ENCODE measurements at regions not wholly inside any gene's neighbourhood (a gene's known extent, or its start where the extent isn't known, plus 50 kb on each side); places are given as distances from the start of the nearest gene placed in this dataset.

GRCh38 chr1:234944439-234945344 lies 183.9 kb downstream of the TOMM20 start:
- H3K4me1 ChIP-seq (ENCODE audit: control insufficient read depth, insufficient read depth, low read length) = no peaks in the 10 kb centered on the region
- peak; percentile 77 for DNase-seq
- peaks cover 4% of the 10 kb centered on the region for H3K9me3 ChIP-seq (replicated peaks; ENCODE audit: control insufficient read depth, low read depth, low read length)
- no peak overlapping the region for H3K27ac ChIP-seq (ENCODE audit: low read length)
- H3K4me3 ChIP-seq (ENCODE audit: low read length) = no peak overlapping the region
- no peaks in the 10 kb centered on the region for H3K36me3 ChIP-seq (ENCODE audit: control insufficient read depth, insufficient read depth, low read length)
- WGBS (ENCODE audit: insufficient coverage) = 68% methylated on average over 4 of the region's 6 CpGs
- H3K27me3 ChIP-seq (ENCODE audit: control insufficient read depth, insufficient read depth, low read length) = no peaks in the 10 kb centered on the region

GRCh38 chr1:234943836-234944402 lies 184.7 kb downstream of the TOMM20 start:
- Histone ChIP-seq H3K27ac (ENCODE audit: low read length) (no peak overlapping the region), H3K36me3 (ENCODE audit: control insufficient read depth, insufficient read depth, low read length) (no peaks in the 10 kb centered on the region), H3K4me3 (ENCODE audit: low read length) (no peak overlapping the region), H3K4me1 (ENCODE audit: control insufficient read depth, insufficient read depth, low read length) (no peaks in the 10 kb centered on the region), H3K27me3 (ENCODE audit: control insufficient read depth, insufficient read depth, low read length) (no peaks in the 10 kb centered on the region), H3K9me3 (replicated peaks; ENCODE audit: control insufficient read depth, low read depth, low read length) (no peaks in the 10 kb centered on the region)
- no peak for DNase-seq
- 71% methylated on average over 7 of the region's 7 CpGs for WGBS (ENCODE audit: insufficient coverage)

DNA sequence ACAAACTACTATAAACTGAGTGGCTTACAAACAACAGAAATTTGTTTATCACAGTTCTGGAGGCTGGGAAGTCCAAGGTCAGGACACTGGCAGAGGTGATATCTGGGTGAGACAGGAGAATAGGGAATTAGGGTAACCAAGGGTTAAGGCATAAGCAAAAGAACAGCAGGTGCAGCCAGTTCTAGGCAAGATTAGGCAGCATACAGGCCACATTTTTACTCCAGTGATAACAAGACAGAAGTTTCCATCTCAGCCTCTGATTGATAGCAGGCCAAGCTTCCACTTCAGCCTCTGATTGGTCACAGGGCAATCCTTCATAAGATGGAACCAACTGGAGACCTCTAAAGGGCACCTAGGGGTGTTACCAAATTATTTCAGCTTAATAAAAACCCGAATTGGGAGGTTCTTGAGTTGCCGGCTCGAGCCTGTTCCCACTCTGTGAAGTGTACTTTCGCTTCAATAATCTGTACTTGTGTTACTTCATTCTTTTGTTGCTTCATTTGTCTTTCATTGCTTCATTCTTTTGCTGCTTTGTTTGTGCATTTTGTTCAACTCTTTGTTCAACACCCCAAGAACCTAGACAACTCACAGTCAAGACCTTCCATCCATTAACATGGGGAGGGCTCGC lies 185.6 kb downstream of the TOMM20 start:
- no peaks in the 10 kb centered on the region for H3K36me3 ChIP-seq (ENCODE audit: control insufficient read depth, insufficient read depth, low read length)
- no peak overlapping the region for H3K27ac ChIP-seq (ENCODE audit: low read length)
- no CpG with 5 or more reads among the region's 5 CpGs for WGBS (ENCODE audit: insufficient coverage)
- no peak for DNase-seq
- no peaks in the 10 kb centered on the region for H3K9me3 ChIP-seq (replicated peaks; ENCODE audit: control insufficient read depth, low read depth, low read length)
- H3K27me3 ChIP-seq (ENCODE audit: control insufficient read depth, insufficient read depth, low read length) = no peaks in the 10 kb centered on the region
- no peak overlapping the region for H3K4me3 ChIP-seq (ENCODE audit: low read length)
- no peaks in the 10 kb centered on the region for H3K4me1 ChIP-seq (ENCODE audit: control insufficient read depth, insufficient read depth, low read length)

GRCh38 chr1:234942012-234942332 lies 186.7 kb downstream of the TOMM20 start:
- no peak overlapping the region for H3K27ac ChIP-seq (ENCODE audit: low read length)
- 55% methylated on average over 2 of the region's 4 CpGs for WGBS (ENCODE audit: insufficient coverage)
- no peaks in the 10 kb centered on the region for H3K4me1 ChIP-seq (ENCODE audit: control insufficient read depth, insufficient read depth, low read length)
- no peaks in the 10 kb centered on the region for H3K36me3 ChIP-seq (ENCODE audit: control insufficient read depth, insufficient read depth, low read length)
- H3K4me3 ChIP-seq (ENCODE audit: low read length) = no peak overlapping the region
- H3K9me3 ChIP-seq (replicated peaks; ENCODE audit: control insufficient read depth, low read depth, low read length) = no peaks in the 10 kb centered on the region
- H3K27me3 ChIP-seq (ENCODE audit: control insufficient read depth, insufficient read depth, low read length) = no peaks in the 10 kb centered on the region
- DNase-seq = no peak

DNA sequence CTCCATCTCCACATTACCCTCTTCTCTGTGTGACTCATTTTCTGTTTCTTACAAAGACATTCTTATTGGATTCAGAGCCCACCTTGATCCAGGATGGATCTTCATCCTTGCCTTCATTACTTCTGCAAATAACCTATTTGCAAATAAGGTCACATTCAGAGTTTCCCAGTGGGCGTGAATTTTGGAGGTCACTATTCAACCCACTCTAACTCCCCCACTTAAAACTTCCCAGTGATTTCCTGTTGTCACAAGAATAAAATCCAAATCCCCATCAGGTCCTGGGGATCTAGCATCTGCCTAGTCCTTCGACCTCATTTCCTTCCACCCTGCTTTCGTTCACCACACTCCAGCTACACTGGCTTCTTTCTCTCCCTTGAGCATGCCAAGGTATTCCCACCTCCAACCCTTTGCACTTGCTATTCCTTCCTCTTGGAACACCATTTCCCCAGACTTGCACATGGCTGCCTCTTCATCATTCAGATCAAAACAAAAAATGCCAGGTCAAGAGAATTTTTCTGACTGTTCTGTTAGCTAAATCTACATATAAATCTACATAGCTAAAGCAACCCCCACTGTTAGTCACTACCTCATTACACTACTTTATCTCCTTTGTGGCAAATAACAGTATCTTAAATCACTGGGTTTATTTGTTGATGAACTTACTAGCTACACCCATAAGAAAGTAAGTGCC lies 187.2 kb downstream of the TOMM20 start:
- Histone ChIP-seq H3K36me3 (ENCODE audit: control insufficient read depth, insufficient read depth, low read length) (no peaks in the 10 kb centered on the region), H3K27ac (ENCODE audit: low read length) (no peak overlapping the region), H3K9me3 (replicated peaks; ENCODE audit: control insufficient read depth, low read depth, low read length) (no peaks in the 10 kb centered on the region), H3K27me3 (ENCODE audit: control insufficient read depth, insufficient read depth, low read length) (no peaks in the 10 kb centered on the region), H3K4me3 (ENCODE audit: low read length) (no peak overlapping the region), H3K4me1 (ENCODE audit: control insufficient read depth, insufficient read depth, low read length) (no peaks in the 10 kb centered on the region)
- WGBS (ENCODE audit: insufficient coverage) = 75% methylated on average over 3 of the region's 3 CpGs
- no peak for DNase-seq

- DNase-seq = no peak
- Histone ChIP-seq H3K27me3 (ENCODE audit: control insufficient read depth, insufficient read depth, low read length) (no peaks in the 10 kb centered on the region), H3K4me3 (ENCODE audit: low read length) (no peak overlapping the region), H3K36me3 (ENCODE audit: control insufficient read depth, insufficient read depth, low read length) (no peaks in the 10 kb centered on the region), H3K27ac (ENCODE audit: low read length) (no peak overlapping the region), H3K4me1 (ENCODE audit: control insufficient read depth, insufficient read depth, low read length) (no peaks in the 10 kb centered on the region), H3K9me3 (replicated peaks; ENCODE audit: control insufficient read depth, low read depth, low read length) (no peaks in the 10 kb centered on the region)
- 88% methylated on average over 7 of the region's 7 CpGs for WGBS (ENCODE audit: insufficient coverage)
These were observed 187.8 kb downstream of the TOMM20 start for GRCh38 chr1:234940841-234941240.

- H3K4me1 ChIP-seq (ENCODE audit: control insufficient read depth, insufficient read depth, low read length) = no peaks in the 10 kb centered on the region
- H3K27me3 ChIP-seq (ENCODE audit: control insufficient read depth, insufficient read depth, low read length) = no peaks in the 10 kb centered on the region
- DNase-seq = no peak
- no peaks in the 10 kb centered on the region for H3K9me3 ChIP-seq (replicated peaks; ENCODE audit: control insufficient read depth, low read depth, low read length)
- no peak overlapping the region for H3K4me3 ChIP-seq (ENCODE audit: low read length)
- H3K36me3 ChIP-seq (ENCODE audit: control insufficient read depth, insufficient read depth, low read length) = no peaks in the 10 kb centered on the region
- no peak overlapping the region for H3K27ac ChIP-seq (ENCODE audit: low read length)
- WGBS (ENCODE audit: insufficient coverage) = 70% methylated on average over 4 of the region's 7 CpGs
These were observed 189.7 kb downstream of the TOMM20 start for GRCh38 chr1:234938924-234939323.

DNA sequence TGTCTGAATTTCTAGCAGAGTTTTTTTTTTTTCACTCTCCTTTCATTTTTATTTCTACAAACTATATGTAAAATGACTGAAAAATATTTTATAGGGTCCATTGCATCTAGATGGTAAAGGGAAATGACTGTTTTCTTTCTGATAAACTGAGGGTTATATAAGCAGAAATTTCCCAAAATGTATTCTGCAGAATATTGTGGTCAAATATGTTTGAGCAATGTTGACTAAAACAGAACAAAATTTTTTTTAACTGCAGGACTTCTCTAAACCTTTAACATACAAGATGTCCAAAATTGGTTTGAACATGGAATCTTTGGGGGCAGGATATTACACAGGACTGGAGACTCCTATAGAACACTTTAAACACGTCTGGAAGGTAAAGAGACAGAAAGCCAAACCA lies 190.5 kb downstream of the TOMM20 start:
- no CpG with 5 or more reads among the region's 1 CpG for WGBS (ENCODE audit: insufficient coverage)
- no peak overlapping the region for H3K27ac ChIP-seq (ENCODE audit: low read length)
- peaks cover 4% of the 10 kb centered on the region for H3K4me1 ChIP-seq (ENCODE audit: control insufficient read depth, insufficient read depth, low read length)

GRCh38 chr1:234936612-234937389 lies 191.8 kb downstream of the TOMM20 start:
- no peak for DNase-seq
- no CpG with 5 or more reads among the region's 7 CpGs for WGBS (ENCODE audit: insufficient coverage)
- Histone ChIP-seq H3K27me3 (ENCODE audit: control insufficient read depth, insufficient read depth, low read length) (no peaks in the 10 kb centered on the region), H3K27ac (ENCODE audit: low read length) (no peak overlapping the region), H3K4me3 (ENCODE audit: low read length) (no peak overlapping the region), H3K4me1 (ENCODE audit: control insufficient read depth, insufficient read depth, low read length) (peaks cover 4% of the 10 kb centered on the region), H3K9me3 (replicated peaks; ENCODE audit: control insufficient read depth, low read depth, low read length) (no peaks in the 10 kb centered on the region), H3K36me3 (ENCODE audit: control insufficient read depth, insufficient read depth, low read length) (no peaks in the 10 kb centered on the region)

More for the DNA sequence above, 190.5 kb downstream of the TOMM20 start:
- no peaks in the 10 kb centered on the region for H3K36me3 ChIP-seq (ENCODE audit: control insufficient read depth, insufficient read depth, low read length)
- H3K27me3 ChIP-seq (ENCODE audit: control insufficient read depth, insufficient read depth, low read length) = no peaks in the 10 kb centered on the region
- H3K9me3 ChIP-seq (replicated peaks; ENCODE audit: control insufficient read depth, low read depth, low read length) = no peaks in the 10 kb centered on the region
- DNase-seq = no peak
- H3K4me3 ChIP-seq (ENCODE audit: low read length) = no peak overlapping the region
